NCI-H345 treated with DMSO at 0.1 percent for 48 hours (cell line): ENCODE measurements at regions not wholly inside any gene's neighbourhood (a gene's known extent, or its start where the extent isn't known, plus 50 kb on each side); places are given as distances from the start of the nearest gene placed in this dataset.

Experiments
- DNase-seq: peaks from one replicate; lab custom pipeline; 2025; ENCODE audit not compliant: unreplicated experiment; lab: John Stamatoyannopoulos, UW

DNA sequence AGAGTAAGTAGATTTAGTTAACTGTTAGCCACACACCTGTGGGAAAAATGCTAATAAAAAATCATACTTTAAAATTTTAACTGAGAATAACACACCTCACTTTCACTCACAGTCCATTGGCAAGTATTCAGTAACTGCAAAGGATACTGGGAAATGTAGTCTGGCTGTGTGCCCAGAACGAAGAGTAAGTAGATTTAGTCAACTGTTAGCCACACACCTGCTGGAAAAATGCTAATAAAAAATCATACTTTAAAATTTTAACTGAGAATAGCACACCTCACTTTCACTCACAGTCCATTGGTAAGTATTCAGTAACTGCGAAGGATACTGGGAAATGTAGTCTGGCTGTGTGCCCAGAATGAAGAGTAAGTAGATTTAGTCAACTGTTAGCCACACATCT lies 178.4 kb upstream of the NWD2 start:
- no peak for DNase-seq

- DNase-seq = no peak
Measured at GRCh38 chr4:37068580-37068979, 176.0 kb upstream of the NWD2 start.

DNA sequence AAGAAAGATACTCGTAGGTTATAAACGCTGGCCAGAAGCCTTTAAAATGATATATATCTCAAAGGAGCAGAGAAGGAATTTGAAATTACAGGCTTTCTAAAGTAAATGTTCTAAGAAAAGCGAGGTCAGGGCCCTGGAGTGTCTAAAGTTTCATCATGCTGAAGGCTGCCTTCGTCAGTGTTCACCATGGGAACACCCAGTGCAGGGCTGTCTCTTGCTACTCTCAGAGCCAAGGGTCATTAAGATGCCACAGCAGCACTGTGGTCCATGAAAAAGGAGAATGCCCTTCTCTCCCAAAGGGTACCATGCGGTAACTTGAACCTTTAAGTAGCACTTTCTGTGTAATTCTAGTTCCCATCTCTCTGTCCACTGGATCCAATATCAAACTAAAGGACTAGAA lies 174.5 kb upstream of the NWD2 start:
- no peak for DNase-seq

DNA sequence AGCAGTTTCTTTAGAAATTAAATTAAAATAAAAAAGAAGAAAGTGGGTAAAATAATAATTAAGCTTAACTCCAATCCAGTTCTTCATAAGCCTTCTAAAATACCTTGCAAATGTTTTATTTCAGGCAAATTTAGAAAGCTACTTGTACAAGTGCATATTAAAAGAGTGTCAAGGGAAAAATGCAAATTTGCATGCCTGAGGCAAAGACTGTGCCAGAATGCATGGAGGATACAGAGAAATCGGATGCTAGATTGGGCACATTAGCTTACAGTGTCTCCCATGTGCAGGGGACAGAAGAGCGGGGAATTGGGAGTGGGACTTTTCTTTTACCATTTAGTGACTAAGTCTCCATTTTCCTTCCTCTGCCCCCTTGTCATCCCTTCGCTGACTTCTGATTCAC lies 173.0 kb upstream of the NWD2 start:
- no peak for DNase-seq

GRCh38 chr4:37073226-37073840 lies 171.2 kb upstream of the NWD2 start:
- no peak for DNase-seq

- DNase-seq = no peak
Measured at GRCh38 chr4:37082912-37083311, 161.6 kb upstream of the NWD2 start.

DNA sequence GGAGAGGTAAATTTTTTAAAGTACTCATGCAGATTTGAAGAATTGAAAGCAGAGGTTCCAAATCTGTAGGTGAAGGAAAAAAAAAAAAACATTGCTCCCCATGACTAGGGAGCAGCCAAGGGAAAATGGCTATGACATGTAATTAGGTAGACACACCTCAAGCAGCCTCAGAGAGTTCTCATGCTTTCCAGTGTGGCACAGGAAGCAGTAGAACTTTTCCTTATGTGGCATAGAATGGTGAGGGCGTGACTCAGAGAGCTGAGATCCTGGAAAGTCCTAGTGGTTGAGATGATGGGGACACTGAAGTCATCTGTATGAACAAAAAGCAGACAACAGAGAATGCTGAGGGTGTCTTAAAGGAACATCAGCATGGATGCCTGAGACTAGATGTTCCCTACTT lies 148.6 kb upstream of the NWD2 start:
- no peak for DNase-seq

GRCh38 chr4:37101182-37101581 lies 143.4 kb upstream of the NWD2 start:
- no peak for DNase-seq

GRCh38 chr4:37101686-37102085 lies 142.9 kb upstream of the NWD2 start:
- DNase-seq = no peak

DNA sequence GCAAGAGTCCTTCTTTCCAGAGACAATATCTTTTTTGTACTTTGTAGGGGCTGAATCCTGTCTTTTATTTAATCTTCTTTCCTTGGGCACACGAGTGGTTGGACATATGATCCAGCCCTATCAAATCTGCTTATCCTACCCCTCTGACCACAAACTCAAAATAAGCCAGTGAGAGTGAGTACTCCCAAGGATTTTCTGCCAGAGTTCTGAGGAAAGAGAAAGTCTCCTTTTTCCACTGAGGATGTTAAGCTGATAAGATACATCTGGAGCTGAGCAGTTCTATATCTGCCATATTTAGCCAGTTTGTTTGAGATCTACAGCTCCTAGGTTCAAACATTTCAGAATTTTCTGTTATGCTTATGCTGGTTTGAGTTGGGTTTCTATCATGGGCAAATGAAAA lies 134.8 kb upstream of the NWD2 start:
- DNase-seq = no peak

DNA sequence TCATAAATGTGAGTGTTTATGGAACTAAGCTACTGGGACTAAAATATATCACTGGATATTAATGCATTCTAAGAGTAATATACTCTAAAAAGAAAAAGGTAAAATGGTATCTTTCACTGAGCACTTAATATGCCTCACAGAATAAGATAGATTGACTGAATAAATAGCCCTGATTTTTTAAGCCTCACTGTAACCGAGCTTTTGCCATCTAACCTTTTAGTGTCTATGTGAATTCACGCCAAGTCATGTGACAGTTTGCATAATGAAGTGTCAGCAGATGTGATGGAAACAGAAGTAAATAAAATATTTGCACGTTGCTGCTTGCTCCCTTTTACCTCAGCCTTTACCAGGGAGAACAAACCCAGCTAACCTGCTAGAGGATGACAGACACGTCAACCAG lies 119.7 kb upstream of the NWD2 start:
- no peak for DNase-seq

DNA sequence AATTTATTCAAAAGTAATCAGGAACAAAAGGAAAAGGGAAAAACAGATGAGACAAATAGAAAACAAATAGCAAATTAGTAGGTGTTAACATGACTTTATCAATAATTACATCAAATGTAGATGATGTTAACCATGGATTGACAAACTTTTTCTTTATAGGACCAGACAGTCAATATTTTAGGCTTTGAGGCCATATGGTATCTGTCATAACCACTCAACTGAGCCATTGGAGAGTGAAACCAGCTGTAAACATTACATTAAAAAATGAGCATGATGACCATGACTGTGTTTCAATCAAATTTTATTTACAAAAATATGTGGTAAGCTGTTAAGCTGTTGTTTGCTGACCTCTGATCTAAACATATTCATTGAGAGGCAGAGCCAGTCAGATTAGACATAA lies 118.5 kb upstream of the NWD2 start:
- DNase-seq = no peak

GRCh38 chr4:37130465-37130864 lies 114.1 kb upstream of the NWD2 start:
- no peak for DNase-seq

DNA sequence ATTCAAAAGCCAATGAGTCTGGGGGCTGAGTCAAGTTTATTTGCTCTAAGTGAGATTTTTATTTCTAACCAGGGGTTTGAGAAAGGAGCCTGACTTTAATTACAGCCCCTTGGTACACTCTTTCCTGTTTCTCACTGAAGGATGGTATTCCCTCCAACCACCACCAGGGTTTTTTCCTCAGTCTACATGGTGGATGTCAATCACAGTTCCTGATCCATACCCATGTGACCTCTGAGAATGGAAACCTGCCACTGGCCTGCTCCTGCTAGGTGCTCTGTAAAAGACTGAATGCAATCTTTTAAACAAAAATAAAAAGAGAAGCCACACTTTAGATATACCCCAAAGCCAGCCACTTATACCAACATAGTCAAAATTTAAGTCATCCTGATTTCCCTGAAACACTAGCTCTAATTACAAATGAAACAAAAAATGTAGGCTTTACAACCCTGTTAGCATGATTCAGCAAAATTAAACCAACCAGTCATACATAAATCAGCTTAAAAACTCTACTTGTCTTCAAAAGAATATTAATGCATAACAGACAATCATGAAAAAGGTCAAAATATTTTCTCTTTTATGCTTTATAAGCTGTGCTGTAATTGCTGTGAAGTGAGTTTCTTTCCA lies 112.1 kb upstream of the NWD2 start:
- DNase-seq = no peak

DNA sequence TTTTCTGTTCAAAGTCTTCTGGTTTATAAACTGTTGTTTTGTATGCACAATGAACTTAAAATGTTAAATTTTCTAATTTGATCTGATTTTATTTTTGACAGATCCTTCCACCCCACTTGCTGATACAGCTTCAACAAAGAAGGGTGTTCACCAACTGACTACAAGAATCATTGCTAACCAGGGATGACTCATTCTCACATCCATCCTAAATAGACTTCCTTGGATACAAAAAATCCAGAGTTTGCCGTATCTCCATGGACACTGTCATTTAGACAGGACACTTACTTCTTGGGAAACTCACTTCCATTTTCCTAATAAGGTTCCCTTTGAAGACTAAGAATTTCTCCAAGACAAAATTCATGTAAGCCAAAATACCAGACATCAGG lies 111.6 kb upstream of the NWD2 start:
- DNase-seq = no peak

GRCh38 chr4:37138019-37138653 lies 106.4 kb upstream of the NWD2 start:
- DNase-seq = no peak

DNA sequence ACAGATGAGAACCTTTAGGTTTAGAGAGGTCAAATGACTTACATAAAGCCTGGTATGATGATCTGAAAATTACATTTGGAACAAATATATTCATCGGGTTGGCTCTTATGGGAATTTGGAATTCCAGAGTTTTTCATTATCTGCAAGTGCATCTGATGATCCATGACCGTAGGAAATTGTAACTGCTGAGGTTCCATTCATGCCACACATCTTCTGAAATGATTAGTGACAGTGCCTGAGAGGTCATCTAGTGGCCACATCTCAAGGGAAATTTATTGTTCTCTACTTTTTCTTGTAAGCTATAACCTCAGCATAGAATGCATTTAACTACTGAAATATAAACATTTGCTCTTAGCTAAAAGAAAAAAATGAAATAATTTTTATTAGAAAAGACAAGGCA lies 105.8 kb upstream of the NWD2 start:
- no peak for DNase-seq

DNA sequence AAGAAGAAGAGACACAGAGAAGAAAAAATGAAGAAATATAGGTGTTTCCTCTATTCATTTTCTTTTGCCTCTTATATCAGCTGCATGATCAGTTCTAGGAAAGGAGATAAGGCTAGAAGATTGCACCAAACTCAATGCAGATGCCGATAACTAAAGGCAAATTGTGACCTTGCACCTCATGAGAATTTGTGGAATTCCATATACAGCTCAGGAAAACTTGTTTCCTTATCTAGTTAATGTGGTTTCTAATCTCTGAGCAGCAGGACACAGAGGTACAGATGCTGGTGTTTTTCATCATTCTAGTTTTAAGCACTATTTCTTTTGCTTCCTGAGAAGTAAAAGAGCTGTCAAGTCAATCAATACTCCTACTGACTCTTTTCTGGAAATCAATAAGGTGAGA lies 104.6 kb upstream of the NWD2 start:
- DNase-seq = no peak

DNA sequence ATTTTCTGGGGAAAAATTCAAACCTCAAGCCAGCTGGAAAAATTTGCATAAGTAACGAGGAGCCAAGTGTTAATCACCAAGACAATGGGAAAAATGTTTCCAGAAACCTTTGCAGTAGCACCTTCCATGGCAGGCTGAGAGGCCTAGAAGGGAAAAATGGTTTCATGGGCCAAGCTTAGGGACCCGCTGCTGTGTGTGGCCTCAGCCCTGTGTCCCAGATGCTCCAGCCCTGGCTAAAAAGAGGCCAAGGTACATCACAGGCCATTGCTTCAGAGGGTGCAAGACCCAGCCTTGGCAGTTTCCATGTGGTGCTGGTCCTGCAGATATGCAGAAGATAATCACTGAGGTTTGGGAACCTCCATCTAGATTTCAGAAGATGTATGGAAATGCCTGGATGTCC lies 98.3 kb upstream of the NWD2 start:
- DNase-seq = no peak

DNA sequence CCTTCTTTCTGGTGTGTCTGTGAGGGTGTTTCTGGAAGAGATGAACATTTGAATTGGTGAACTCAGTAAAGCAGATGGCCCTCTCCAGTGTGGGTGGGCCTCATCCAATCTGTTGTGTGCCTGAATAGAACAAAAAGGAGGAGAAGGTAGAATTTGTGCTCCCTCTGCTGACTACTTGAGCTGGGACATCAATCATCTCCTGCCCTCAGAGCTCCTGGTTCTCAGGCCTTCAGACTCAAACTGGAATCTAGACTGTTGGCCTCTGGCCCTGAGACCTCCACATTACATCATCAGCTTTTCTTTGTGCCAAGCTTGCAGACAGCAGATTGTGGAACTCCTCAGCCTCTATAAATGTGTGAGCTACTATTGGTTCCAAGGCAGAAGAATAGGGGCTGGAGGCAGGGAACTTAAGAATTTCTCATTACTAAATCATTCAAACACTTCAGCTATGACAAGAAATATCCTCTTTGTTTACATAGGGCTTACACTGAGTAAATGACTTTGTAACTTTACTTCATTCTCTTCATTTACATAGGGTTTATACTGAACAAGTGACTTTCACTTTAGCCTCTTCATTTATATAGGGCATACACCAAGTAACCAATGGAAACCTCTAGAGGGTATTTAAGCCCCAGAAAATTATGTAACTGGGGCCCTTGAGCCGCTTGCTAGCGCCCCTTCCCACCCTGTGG lies 86.9 kb upstream of the NWD2 start:
- DNase-seq = no peak

DNA sequence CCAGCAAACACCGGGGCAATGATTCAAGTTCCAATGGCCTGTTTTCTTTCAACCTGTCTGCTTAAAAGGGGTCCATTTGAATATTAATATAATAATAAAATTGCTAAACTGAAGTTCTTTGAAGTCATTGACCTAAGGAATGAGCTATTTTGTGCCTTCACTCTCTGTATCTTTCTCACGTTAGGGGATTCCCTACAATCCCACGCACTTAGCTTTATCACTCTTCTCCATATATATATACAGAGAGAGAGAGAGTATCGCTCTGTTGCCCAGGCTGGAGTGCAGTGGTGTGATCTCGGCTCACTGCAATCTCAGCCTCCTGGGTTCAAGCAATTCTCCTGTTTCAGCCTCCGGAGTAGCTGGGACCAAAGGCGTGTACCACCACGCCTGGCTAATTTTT lies 83.9 kb upstream of the NWD2 start:
- no peak for DNase-seq

GRCh38 chr4:37165844-37166243 lies 78.7 kb upstream of the NWD2 start:
- DNase-seq = no peak
